Activated CD4-positive, alpha-beta T cell treated with anti-CD3 and anti-CD28 coated beads, Interleukin-10, Interleukin-2, amounts not matched to agents 100 ng/mL and 50 ng/mL, durations not matched to agents 16 hours and 8 hours (primary cell): ENCODE measurements at regions not wholly inside any gene's neighbourhood (a gene's known extent, or its start where the extent isn't known, plus 50 kb on each side); places are given as distances from the start of the nearest gene placed in this dataset.

Experiments
- DNase-seq: peaks from one replicate; pipeline ENCODE4 v3.0.0-alpha.2; 2020

GRCh38 chrX:145631461-145631951 is 186.1 kb upstream of the SLITRK2 start:
- no peak for DNase-seq

- DNase-seq = no peak
Measured at GRCh38 chrX:145654486-145654885, 163.1 kb upstream of the SLITRK2 start.

- no peak for DNase-seq
Measured at GRCh38 chrX:145673841-145674240, 143.8 kb upstream of the SLITRK2 start.

- no peak for DNase-seq
Measured at GRCh38 chrX:145677109-145677817, 140.4 kb upstream of the SLITRK2 start.

GRCh38 chrX:145682518-145683298 is 134.9 kb upstream of the SLITRK2 start:
- DNase-seq = no peak

GRCh38 chrX:145687146-145687545 is 130.5 kb upstream of the SLITRK2 start:
- DNase-seq = peak; percentile 6

GRCh38 chrX:145687707-145688106 is 129.9 kb upstream of the SLITRK2 start:
- no peak for DNase-seq

- DNase-seq = no peak
Measured at GRCh38 chrX:145694048-145694447, 123.6 kb upstream of the SLITRK2 start.

GRCh38 chrX:145715641-145716138 is 101.9 kb upstream of the SLITRK2 start:
- no peak for DNase-seq

- no peak for DNase-seq
Measured at GRCh38 chrX:145716226-145716625, 101.4 kb upstream of the SLITRK2 start.

GRCh38 chrX:145727476-145727875 is 90.2 kb upstream of the SLITRK2 start:
- no peak for DNase-seq

- DNase-seq = no peak
Measured at GRCh38 chrX:145729635-145730034, 88.0 kb upstream of the SLITRK2 start.

GRCh38 chrX:145735036-145735435 is 82.6 kb upstream of the SLITRK2 start:
- no peak for DNase-seq

GRCh38 chrX:145751943-145752342 is 65.7 kb upstream of the SLITRK2 start:
- no peak for DNase-seq
